PFSK-1 (cell line): ENCODE measurements at regions not wholly inside any gene's neighbourhood (a gene's known extent, or its start where the extent isn't known, plus 50 kb on each side); places are given as distances from the start of the nearest gene placed in this dataset.

Experiments used
- FOXP2 ChIP-seq: optimal IDR thresholded peaks from 2 replicates; pipeline ENCODE3; 2011; ENCODE audit warnings: borderline replicate concordance, control low read depth, inconsistent platforms; ENCODE audit not compliant: insufficient read depth; ENCODE audit errors: extremely low read length, extremely low read depth
- POLR2AphosphoS5 ChIP-seq: IDR thresholded peaks from 2 replicates; pipeline ENCODE4 v1.6.1; 2012; ENCODE audit warnings: low read depth, mild to moderate bottlenecking, control low read depth, low read length, moderate library complexity
- SIN3A ChIP-seq: IDR thresholded peaks from 2 replicates; pipeline ENCODE4 v1.6.1; 2012; ENCODE audit warnings: mild to moderate bottlenecking, low read length, moderate library complexity, borderline replicate concordance; ENCODE audit not compliant: insufficient read depth
- TAF1 ChIP-seq: IDR thresholded peaks from 2 replicates; pipeline ENCODE4 v1.6.1; 2012; ENCODE audit warnings: low read length, control low read depth, borderline replicate concordance; ENCODE audit not compliant: insufficient read depth
- TF ChIP-seq, protein P1 (sequence below), 2 experiments: IDR thresholded peaks; 2 replicates each; pipeline versions ENCODE4 v1.6.1 to v1.8.0; 2011 to 2012; ENCODE audit warnings: low read depth in 2 of 2, low read length in 2 of 2, control low read depth in 1 of 2, inconsistent platforms in 1 of 2, mild to moderate bottlenecking in 1 of 2, moderate library complexity in 1 of 2; ENCODE audit not compliant: insufficient read depth in 1 of 2

- TF ChIP-seq, protein P1, sequence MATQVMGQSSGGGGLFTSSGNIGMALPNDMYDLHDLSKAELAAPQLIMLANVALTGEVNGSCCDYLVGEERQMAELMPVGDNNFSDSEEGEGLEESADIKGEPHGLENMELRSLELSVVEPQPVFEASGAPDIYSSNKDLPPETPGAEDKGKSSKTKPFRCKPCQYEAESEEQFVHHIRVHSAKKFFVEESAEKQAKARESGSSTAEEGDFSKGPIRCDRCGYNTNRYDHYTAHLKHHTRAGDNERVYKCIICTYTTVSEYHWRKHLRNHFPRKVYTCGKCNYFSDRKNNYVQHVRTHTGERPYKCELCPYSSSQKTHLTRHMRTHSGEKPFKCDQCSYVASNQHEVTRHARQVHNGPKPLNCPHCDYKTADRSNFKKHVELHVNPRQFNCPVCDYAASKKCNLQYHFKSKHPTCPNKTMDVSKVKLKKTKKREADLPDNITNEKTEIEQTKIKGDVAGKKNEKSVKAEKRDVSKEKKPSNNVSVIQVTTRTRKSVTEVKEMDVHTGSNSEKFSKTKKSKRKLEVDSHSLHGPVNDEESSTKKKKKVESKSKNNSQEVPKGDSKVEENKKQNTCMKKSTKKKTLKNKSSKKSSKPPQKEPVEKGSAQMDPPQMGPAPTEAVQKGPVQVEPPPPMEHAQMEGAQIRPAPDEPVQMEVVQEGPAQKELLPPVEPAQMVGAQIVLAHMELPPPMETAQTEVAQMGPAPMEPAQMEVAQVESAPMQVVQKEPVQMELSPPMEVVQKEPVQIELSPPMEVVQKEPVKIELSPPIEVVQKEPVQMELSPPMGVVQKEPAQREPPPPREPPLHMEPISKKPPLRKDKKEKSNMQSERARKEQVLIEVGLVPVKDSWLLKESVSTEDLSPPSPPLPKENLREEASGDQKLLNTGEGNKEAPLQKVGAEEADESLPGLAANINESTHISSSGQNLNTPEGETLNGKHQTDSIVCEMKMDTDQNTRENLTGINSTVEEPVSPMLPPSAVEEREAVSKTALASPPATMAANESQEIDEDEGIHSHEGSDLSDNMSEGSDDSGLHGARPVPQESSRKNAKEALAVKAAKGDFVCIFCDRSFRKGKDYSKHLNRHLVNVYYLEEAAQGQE (IDR thresholded peaks at IDR 0.05; ENCODE audit: insufficient read depth in 1 of 2, low read depth in 2 of 2, low read length in 2 of 2), result no peak
- no peak for TF ChIP-seq POLR2AphosphoS5
- no peak for TF ChIP-seq SIN3A
- no peak for TF ChIP-seq TAF1
- TF ChIP-seq FOXP2, result no peak
Observed at GRCh38 chr5:167525004-167525403, 766.4 kb upstream of the WWC1 start.
